OCI-LY3 (cell line): ENCODE measurements at regions not wholly inside any gene's neighbourhood (a gene's known extent, or its start where the extent isn't known, plus 50 kb on each side); places are given as distances from the start of the nearest gene placed in this dataset.

Source experiments
- CTCF ChIP-seq: fragments of 200-600, 300-600 bp; sonication (generic); IDR thresholded peaks from 2 replicates; pipeline ENCODE4 v1.5.1; 2014; ENCODE audit warnings: antibody characterized with exemption, low read length, low read depth
- EZH2phosphoT487 ChIP-seq: fragments of 200-600 bp; shearing (Covaris generic); IDR thresholded peaks from 2 replicates; pipeline ENCODE4 v1.6.1; 2018; ENCODE audit warnings: antibody characterized with exemption, mixed run types, low read depth

GRCh38 chr13:40484974-40485373, 181.5 kb downstream of the FOXO1 start:
- TF ChIP-seq CTCF (no peak), EZH2phosphoT487 (no peak)
